ENCODE measurements at regions not wholly inside any gene's neighbourhood (a gene's known extent, or its start where the extent isn't known, plus 50 kb on each side); places are given as distances from the start of the nearest gene placed in this dataset.

DNA sequence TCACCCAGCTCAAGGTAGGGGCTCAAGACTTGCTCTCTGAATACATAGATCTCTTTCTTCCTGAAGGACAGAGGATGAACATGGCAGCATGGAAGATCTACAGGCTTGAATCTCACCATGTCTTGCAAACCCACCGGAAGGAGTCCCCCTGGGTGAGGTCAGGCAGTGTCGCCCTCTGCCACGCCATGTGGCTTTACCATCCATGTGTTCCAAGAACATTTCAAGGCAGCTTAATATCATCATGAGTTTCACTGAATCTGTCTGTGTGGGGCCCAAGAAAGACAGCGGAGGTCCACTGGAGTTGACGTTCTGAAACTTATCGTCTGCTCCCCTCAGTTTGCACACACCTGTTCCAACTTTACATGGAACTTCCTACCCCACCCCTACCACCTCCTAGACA is 1202.6 kb downstream of the TBC1D22A start:
- no peak for DNase-seq (ENCODE audit: low read depth in 2 of 3, low spot score in 2 of 3)

DNA sequence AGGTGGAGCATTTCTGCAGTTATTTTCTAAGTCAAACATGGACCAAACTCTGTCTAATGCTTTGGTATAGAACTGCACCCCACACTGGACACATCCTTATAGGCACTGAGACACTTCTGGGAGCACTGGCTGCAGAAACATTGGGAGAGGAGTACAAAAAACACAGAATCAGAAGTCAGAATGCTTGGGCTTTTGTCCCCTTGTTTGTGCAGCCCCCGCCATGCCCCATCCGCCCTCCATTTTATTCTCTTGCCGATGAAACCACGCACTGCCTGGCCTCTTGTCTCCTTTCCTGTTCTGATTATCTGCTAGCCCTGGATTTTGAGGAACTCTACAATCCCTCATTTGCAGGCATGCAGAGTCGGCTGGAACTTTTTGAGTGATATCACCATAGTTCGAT is 1201.2 kb downstream of the TBC1D22A start:
- no peak for DNase-seq (ENCODE audit: low read depth in 2 of 3, low spot score in 2 of 3)

DNA sequence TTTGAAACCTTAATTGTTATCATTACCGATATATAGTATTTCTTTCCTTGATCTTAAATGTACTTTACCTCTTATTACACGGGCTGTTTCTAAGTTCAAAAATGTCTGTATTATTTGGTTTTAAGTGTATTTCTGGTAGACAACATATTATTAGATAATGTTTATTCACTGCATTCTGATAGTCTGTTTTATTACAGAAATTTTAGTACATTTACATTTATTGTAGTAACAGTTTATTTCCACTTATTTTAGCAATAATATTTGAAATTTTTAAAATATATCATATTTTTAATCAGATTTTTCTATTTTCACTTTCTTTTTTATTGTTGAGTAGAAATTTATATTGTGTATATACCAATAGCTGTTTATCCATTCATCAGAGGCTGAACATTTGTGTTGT is 1195.2 kb downstream of the TBC1D22A start:
- DNase-seq (ENCODE audit: low read depth in 2 of 3, low spot score in 2 of 3): no peak

DNA sequence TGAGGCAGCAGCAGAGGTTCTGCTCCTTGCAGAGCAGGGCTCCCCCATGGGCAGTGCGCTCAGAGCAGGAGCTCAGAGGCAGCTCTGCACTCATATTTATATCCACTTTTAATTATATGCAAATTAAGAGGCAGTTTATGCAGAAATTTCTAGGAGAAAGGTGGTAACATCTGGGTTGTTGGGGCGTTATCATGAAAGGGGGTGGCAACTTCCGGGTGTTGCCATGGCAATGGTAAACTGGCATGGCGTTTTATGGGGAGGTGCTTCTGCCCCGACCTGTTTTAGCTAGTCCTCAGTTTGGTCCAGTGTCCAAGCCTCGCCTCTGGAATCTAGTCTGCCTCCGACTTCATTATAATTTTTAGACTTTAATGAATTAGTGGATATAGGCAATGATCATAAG is 1191.7 kb downstream of the TBC1D22A start:
- DNase-seq (ENCODE audit: low read depth in 2 of 3, low spot score in 2 of 3): no peak

DNA sequence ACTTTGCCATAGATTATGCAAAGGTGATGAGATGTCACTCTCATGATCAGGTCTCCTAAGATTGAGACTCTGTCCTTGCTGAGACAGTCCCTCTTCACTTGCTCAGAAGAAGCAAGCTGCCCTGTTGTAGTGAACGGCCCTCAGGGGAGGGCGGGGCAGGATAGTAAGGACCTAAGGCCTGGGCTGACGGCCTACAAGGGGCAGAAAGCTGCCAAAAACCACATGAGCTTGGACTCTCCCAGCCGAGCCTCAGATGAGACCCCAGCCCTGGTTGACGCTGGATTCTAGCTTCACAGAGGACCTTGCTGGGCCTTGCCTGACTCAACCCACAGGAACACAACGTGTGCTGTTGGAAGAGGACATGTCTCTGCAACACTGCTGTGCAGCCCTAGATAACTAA is 1182.5 kb downstream of the TBC1D22A start:
- DNase-seq (ENCODE audit: low read depth in 2 of 3, low spot score in 2 of 3): no peak

DNA sequence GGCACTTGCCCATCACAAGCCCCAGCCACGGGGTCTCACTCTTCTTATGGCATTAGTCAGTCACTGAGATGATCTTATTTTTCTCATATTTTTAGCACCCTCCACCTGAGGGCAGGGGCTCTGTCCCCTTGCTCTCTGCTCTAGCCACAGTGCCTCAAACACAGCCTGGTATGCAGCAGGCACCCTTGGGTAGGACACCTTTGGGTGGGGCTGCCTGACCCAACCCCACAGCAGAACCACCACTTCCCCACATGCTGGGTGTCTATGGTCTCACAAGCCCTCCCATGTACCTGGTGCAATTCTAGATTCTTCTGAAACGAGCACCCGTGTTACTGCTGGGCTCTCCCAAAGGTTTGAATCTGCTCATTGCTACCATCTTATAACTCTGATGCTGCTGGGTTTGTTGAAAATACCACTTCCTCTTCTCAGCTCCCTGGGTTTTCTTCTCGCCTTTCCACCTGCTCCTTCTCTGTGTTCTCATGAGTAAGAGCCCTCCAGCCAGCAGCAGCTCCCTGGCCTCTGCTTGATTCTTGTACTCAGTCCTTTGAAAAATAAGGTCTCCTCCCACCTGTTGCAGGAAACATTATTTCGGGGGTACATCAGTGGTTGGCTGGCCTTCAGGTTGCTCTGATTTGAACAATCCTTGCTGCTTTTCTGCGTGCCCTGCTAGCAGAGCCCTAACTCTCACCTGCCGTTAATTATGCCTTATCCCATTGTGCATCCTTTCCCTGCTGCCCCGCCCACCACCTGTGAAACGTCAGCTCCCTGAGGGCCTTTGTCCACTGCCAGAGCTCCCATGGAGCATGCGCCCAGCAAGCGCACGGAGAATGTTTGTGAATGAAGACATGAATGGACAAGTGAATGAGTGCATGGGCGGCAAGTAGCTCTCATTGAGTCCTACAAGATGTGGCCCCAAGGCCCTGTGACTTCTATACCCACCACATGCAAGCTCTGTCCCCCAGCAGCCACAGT is 1181.6 kb downstream of the TBC1D22A start:
- no peak for DNase-seq (ENCODE audit: low read depth in 2 of 3, low spot score in 2 of 3)

DNA sequence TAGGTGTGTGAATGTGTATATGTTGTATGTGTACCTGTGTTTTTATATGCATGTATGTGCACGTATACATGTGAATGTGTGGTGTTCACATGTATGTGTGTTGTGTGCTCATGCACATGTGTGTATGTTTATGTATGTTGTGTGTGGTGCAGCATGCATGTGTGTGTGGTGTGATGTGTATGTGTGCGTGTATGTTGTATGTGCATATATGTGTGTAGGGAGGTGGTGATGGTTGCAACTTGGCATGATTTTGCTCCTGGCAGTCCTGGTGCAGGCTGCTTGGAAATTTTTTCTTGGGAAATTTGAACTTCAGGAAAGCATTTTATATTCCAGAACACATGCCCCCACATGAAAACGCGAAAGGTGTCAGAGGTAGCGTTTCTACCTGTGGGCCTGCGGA is 1177.8 kb downstream of the TBC1D22A start:
- DNase-seq (ENCODE audit: low read depth in 2 of 3, low spot score in 2 of 3): no peak

DNA sequence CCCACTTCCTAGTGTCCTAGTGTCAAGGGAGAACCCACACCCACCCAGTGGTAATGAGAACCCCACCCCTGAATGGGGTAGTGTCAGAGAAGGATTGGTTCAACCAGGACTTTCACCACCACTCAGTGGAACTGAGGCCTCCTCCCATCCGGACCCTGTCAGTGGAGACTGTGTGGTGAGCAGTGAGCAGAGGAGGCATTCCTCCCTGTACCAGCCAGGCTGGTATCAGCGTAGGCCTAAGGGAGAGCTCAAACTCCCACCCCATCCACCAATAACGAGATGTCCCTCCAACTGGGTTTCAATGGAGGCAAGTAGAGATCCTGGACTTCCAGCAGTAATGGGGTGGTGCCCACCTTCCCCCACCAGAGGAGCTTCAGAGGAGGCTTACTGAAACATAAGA is 1171.4 kb downstream of the TBC1D22A start:
- no peak for DNase-seq (ENCODE audit: low read depth in 2 of 3, low spot score in 2 of 3)

DNA sequence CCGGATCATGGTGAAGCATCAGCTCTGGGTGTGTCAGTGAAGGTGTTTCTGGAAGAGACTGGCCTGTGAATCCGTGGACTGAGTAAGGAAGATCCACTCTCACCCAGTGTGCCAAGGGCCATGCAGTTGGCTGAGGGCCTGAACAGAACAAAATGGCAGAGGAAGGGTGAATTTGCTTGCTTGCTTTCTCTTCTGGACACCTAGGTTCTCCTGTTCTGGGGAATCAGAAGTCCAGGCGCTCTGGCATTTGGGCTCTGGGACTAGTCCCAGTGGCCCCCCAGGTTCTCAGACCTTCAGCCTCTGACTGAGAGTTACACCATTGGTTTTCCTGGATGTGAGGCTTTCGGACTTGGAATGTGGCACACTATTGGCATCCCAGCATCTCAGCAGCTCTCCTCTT is 1170.8 kb downstream of the TBC1D22A start:
- no peak for DNase-seq (ENCODE audit: low read depth in 2 of 3, low spot score in 2 of 3)

DNA sequence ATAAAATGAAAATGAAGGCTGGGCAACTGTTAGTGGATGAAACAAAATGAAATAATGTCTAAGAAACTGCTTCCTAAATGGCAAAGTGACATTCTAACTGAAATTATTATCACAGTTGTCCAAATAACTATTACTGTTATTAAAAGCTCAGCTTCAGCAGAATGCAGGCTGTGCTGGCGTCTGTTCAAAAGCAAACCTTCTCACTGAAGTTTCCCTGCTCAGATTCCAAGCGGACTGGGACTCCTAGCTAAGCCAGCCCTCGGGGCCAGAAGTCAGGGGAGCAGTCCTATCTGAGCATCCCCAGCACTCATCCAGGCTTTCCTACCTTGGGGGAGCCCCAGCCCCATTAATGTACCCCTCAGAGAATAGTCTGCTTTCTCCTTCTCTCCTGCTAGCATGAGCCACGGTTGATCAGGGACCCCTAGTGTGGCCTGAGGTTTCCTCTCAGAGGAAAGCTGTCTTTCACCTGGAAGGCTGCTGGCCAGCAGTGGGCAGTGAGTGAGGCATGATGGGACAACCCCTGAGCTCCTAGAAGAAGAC is 1167.3 kb downstream of the TBC1D22A start:
- no peak for DNase-seq (ENCODE audit: low read depth in 2 of 3, low spot score in 2 of 3)

DNA sequence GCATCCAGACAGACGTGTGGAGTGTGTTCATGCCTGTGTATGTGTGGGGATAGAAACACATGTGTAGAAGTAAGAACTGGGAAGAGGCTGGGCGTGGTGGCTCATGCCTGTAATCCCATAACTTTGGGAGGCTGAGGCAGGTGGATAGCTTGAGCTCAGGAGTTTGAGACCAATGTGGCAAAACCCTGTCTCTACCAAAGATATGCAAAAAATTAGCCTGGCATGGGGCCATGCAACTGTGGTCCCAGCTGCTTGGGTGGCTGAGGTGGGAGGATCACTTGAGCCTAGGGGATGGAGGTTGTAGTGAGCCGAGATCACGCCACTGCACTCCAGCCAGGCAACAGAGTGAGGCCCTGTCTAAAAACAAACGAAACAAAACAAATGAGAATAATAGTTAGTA is 1166.6 kb downstream of the TBC1D22A start:
- no peak for DNase-seq (ENCODE audit: low read depth in 2 of 3, low spot score in 2 of 3)

DNA sequence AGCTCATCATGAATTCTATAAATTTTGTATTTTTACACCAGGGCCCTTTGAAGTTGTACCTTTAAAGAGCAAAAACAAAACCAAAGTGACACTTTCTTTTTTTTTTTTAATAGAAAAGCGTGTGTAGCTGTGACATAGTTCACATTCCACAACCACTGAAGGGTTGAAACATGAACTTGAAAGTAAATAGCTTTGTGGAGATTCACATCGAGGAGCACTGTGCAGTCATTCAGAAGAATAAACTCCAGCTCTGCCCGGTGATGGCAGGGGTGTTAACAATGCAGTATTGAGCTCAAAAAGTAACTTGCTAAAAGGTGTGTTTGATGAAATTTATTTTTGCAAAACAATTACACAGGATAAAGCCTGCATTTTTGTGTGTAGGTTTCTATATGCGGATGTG is 1166.2 kb downstream of the TBC1D22A start:
- no peak for DNase-seq (ENCODE audit: low read depth in 2 of 3, low spot score in 2 of 3)

DNA sequence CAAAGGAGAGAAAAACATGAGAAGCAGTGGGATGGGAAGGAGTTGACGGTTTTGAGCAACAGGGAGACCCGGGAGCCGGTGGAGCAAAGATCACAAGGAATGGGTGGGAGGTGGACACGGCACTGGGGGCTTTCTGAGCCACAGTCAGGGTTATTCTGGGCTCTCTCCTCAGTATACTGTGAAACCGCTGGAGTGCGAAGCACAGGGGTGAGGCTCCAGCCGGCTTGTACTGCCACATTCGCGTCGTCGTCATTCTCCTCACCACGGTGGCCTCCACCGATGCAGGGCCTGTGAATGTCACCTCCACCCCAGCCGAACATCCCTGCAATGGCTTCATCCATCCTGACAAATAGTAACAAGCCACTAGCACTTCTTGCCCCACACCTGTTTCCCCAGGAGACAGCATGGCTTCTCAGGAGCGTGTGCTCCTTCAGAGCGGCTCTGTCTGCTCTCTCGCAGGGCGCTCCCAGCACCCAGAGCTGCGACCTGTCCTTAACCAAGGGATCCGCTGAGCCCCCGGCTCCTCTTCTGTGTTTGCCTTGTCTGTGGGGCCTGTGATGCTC is 1165.3 kb downstream of the TBC1D22A start:
- DNase-seq (ENCODE audit: low read depth in 2 of 3, low spot score in 2 of 3): no peak

DNA sequence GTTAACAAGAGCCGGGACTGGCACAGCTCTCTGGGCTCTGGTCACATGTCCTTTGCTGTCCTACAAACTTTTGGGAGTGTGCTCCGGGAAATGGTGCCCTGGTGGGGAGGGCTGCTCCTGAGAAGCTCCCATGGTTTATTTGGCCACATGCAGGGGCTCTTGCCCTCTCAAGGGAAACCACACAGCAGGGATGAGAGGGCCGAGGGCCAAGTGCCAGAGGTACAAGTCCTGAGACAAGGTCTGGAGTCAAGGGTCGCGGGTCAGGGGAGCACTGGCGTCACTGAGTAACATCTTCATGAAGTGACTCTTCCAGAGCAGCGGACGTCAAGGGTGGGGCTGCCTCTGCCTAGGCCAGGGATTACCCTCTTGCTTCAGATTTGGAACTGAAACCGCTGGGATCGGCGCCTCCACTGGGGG is 1160.6 kb downstream of the TBC1D22A start:
- no peak for DNase-seq (ENCODE audit: low read depth in 2 of 3, low spot score in 2 of 3)

DNA sequence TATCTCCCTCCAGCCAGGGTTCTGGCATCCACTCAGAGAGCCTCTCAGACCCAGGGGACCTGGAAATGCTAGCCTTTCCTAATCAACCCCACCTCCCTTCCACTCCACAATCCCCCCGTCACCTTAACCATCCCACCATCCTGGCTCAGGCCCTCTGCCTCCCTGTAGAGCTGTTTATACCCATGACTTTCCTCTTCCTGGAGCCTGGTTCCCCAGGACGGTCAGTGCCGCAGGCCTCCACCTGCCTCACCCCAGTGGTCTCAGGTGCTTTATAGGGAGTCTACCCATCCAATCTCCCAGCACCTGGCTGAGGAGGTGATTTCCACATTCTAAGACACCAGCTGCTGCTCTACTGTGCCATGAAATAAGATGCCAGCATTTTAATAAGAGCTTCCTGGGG is 1159.5 kb downstream of the TBC1D22A start:
- no peak for DNase-seq (ENCODE audit: low read depth in 2 of 3, low spot score in 2 of 3)

DNA sequence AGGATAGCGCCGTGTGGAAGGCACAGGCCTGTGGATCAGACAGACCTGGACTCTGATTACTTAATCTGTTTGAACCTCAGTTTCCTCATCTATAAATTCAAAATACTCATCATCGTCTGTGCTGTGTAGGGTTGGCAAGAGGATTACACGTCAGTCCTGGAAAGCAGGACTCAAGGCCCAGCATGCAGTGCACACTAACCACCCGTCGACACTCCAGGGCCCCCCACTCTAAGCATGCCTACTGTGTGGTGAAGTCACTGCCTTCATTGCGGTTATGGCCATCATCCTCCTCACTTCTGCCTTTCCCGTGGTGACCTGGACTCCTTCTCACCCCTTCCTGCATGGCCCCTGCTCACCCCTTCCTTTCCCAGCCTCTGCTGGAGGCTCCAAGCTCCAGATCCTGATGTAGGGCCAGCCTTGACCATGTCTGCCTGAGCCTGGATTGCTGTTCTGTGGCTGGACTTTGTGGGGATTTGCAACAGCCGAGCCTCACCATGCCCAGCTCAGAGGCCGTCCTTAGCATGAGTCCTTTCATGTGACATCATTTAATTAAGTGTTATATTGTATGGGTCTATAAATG is 1158.0 kb downstream of the TBC1D22A start:
- no peak for DNase-seq (ENCODE audit: low read depth in 2 of 3, low spot score in 2 of 3)

DNA sequence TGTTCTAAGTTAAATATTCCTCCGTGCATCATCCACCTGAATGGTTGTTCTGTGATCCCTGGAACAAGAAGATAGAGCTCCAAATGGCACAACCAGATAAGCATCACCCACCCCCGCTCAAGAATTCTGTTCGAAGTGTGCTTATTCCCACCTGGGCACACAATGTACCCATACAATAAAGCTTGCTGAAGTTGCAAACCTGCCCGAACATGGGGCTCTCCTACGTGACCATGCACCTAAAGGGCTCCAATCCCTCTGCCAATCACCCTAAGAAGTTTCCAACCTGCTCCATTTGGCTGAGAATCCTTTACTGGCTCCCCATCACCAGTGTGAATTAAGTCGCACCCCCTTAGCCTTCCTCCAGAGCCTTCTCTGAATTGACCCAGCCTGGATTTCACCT is 1157.4 kb downstream of the TBC1D22A start:
- DNase-seq (ENCODE audit: low read depth in 2 of 3, low spot score in 2 of 3): no peak

DNA sequence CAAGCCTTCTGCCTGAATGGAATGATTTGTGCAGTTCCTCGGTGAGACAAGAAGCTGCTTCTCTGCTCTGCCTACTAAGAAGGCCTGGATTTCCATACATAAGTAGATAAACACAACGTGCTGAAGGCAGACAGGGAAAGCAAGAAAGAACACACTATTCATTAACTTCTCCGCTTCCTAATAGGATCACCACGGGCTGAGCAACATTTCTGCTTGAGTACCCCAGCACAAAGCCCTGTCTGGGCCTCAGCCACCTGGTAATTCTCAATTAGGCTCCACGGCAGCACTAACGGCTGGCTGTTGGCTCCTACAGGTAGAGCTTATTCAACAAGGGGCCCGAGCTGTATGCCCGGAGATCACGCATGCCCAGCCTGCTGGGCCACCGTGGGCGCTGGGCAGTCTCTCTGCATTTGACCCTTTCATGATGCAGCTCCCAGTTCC is 1156.6 kb downstream of the TBC1D22A start:
- DNase-seq (ENCODE audit: low read depth in 2 of 3, low spot score in 2 of 3): no peak

DNA sequence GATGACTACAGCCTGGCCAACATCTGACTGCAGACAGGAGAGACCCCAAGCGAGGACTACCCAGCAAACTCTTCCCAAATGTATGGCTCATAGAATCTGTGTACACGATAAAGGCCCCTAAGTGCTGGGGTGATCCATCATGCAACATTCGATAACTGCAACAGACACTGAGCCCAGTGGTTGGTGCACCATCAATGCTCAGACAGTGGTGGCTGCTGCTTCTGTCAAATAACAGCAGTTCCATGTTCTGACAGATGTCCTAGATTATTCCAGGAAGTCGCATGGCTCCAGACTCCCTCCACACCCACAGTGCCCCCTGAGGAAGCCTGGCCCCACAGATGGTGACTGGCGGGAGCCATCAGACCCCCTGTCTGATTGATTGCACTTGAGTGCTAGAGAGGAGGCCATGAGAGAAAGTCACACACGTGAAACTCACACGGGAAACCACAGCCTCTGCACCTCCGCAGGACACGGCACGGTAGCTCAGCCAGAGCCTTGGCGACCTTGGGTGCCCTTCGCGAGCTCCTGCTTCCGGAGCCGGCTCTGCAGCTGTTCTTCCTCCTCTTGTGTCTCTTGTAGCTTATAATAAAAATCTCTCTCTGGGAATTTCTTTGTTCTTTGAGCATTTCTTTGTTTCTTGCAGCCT is 1155.9 kb downstream of the TBC1D22A start:
- DNase-seq (ENCODE audit: low read depth in 2 of 3, low spot score in 2 of 3): peak in 1 of 3 experiments; percentile 22

DNA sequence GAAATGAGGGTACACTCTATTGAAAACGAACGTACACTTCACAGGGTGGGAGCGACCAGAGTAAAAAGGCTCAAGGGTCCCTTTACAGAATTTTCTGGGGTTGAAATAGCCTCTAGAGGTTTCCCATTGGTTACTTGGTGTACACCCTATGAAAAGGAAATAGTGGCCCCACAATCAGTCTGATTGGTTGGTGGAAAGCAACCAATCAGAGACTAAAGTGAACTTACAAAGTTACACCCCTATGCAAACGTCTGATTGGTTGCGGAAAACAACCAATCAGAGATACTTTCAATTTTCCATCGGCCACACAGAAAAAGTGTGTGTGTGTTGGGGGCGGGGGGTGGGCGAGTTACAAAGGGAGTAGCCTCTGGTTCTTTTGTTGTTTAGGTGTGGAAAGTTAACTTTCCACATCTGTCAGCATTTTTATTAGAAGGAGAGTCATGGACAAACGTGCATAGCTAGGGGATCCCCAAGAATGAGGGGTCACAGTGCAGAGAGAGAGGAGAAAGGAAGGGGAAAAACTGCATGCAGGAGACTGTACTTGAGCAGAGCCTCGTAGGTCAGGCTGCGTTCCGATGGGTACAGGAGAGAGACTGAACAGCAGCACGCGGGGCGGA is 1152.1 kb downstream of the TBC1D22A start:
- DNase-seq (ENCODE audit: low read depth in 2 of 3, low spot score in 2 of 3): no peak

DNA sequence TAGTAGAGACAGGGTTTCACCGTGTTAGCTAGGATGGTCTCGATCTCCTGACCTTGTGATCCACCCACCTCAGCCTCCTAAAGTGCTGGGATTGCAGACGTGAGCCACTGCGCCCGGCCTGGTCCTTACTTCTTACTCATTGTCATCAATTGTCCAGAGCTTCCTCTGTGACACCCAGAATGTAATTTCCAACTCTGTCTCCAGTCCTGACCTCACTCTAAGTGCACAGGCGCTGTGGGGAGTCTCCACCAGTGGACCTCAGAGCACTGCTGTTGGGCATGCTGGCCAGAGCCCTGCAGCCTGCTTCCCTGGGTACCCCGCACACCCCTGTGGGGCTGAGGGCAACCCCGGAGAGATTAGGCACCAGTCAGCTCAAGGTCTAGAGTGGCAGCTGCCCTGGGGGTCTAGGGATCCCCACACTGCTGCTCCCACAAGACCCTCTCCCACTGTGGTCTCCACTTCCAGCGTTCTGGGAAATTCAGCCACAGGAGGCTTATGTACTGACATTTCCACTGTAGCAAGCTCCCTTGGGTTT is 1140.3 kb downstream of the TBC1D22A start:
- no peak for DNase-seq (ENCODE audit: low read depth in 2 of 3, low spot score in 2 of 3)

All from activated CD8-positive, alpha-beta memory T cell treated with anti-CD3 and anti-CD28 coated beads for 48 hours (primary cell).